EL (cell line): ENCODE measurements at regions not wholly inside any gene's neighbourhood (a gene's known extent, or its start where the extent isn't known, plus 50 kb on each side); places are given as distances from the start of the nearest gene placed in this dataset.

Experiments used
- DNase-seq: peaks from one replicate; pipeline ENCODE4 v3.0.0-alpha.2; 2016

DNA sequence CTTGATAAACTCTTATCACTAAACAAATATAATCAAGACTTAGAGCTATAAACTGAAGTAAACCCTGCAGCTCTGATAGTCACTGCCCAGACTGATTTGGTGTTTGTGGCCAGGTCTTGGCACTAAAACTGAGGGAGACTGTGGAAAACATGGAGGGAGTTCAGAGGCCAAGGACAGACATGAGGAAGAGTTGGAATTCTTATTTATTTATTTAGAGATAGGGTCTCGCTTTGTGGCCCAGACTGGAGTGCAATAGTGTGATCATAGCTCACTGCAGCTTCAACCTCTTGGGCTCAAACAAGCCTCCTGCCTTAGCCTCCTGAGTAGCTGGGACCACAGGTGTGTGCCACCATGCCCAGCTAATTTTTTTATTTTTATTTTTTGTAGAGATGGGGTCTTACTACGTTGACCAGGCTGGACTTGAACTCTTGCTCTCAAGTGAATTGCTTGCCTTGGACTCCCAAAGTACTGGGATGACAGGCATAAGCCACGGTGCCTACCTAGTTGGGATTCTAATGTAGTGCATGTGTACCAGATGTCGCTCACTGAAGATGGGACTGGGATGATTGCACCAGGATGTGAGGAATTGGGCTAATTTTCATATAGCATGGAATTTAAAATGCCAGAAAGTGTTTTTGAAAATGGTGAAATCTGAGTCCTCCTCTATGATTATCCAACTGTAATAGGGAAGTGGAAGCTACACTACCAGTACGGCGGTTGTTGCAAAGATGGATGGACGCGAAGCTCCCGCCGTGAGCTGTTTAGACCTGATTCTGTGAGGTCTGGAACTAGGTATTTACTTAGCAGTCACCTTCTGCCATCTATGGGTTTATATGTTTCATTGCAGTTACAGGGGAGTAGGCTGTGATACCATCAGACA is 52.7 kb upstream of the CTLA4 start:
- DNase-seq, result peak; percentile 74

DNA sequence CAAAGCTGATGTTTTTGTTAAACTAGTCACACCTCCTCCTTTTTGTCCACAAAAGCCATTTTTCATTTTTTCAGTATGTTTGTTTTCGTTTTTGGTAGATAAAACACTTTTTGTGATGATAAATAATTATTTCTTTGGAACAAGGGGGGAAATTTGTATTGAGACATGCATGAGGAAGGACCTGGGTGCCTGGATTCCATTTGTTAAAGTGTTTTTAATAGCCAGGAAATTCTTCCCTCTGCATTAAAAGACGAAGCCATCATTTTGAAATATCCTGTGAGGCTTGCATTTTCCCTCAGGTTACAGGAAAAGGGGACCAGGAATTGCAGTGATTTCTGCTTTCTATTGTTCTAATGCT is 52.1 kb upstream of the CTLA4 start:
- DNase-seq, result no peak

GRCh38 chr2:203817147-203817546 is 50.4 kb upstream of the CTLA4 start:
- no peak for DNase-seq
